H1 (cell line): ENCODE measurements at regions not wholly inside any gene's neighbourhood (a gene's known extent, or its start where the extent isn't known, plus 50 kb on each side); places are given as distances from the start of the nearest gene placed in this dataset.

Source experiments
- CTCF ChIA-PET: fragments of 300-600 bp; sonication (Branson Sonifier 250); formaldehyde crosslinking; loops from one replicate; lab custom pipeline; 2021; ENCODE audit not compliant: partially characterized antibody; lab: Charles Lee
- POLR2A ChIA-PET: fragments of 300-600 bp; sonication (Branson Sonifier 250); formaldehyde crosslinking; loops from one replicate; lab custom pipeline; 2021; ENCODE audit warnings: inconsistent platforms; ENCODE audit not compliant: partially characterized antibody; lab: Charles Lee
- DNase-seq, 2 experiments: peaks; one replicate each; pipeline versions ENCODE4 v3.0.0 to v3.0.0-alpha.2; 2010 to 2022; ENCODE audit warnings: low spot score in 2 of 2, low read depth in 1 of 2, mixed read lengths in 1 of 2
- FAIRE-seq: peaks from 2 replicates; lab custom pipeline; 2011; peaks lifted over from hg19 to GRCh38; lab: Jason Lieb, UNC
- H2AFZ ChIP-seq: 2 replicates; pipeline ENCODE4 v1.8.1; 2012; ENCODE audit warnings: low read length, inconsistent platforms
- H2AK5ac ChIP-seq: 2 replicates; pipeline ENCODE4 v1.6.1; 2013; ENCODE audit warnings: low read depth, low read length
- H2BK120ac ChIP-seq: replicated peaks from 2 replicates; pipeline ENCODE3; 2013; ENCODE audit warnings: low read depth, low read length, inconsistent platforms
- H2BK12ac ChIP-seq: 2 replicates; pipeline ENCODE4 v1.6.1; 2013; ENCODE audit warnings: low read depth, low read length
- H2BK15ac ChIP-seq: 2 replicates; pipeline ENCODE4 v1.6.1; 2013; ENCODE audit warnings: low read length
- H2BK20ac ChIP-seq: 2 replicates; pipeline ENCODE4 v1.6.1; 2013; ENCODE audit warnings: low read length
- H2BK5ac ChIP-seq: 2 replicates; pipeline ENCODE4 v1.6.1; 2013; ENCODE audit warnings: low read depth, low read length
- H3K14ac ChIP-seq: 2 replicates; pipeline ENCODE4 v1.6.1; 2013; ENCODE audit warnings: inconsistent platforms; ENCODE audit not compliant: insufficient read length
- H3K18ac ChIP-seq: 2 replicates; pipeline ENCODE4 v1.6.1; 2013; ENCODE audit warnings: low read length; ENCODE audit errors: extremely low read depth
- H3K23ac ChIP-seq: 2 replicates; pipeline ENCODE4 v1.6.1; 2013; ENCODE audit warnings: inconsistent platforms; ENCODE audit not compliant: insufficient read length
- H3K23me2 ChIP-seq: 2 replicates; pipeline ENCODE4 v1.6.1; 2013; ENCODE audit warnings: low read depth, low read length
- H3K27ac ChIP-seq: 2 replicates; pipeline ENCODE4 v1.6.1; 2011; ENCODE audit warnings: low read depth, low read length, inconsistent platforms
- H3K27me3 ChIP-seq, 4 experiments: replicated peaks in 1 of 4; 1 replicate in 1 of 4; 2 replicates in 3 of 4; pipeline versions ENCODE4 v1.6.1 to v1.8.1; 2011 to 2013; ENCODE audit warnings: low read length in 3 of 4, mild to moderate bottlenecking in 3 of 4, inconsistent platforms in 2 of 4, mixed read lengths in 2 of 4, moderate library complexity in 1 of 4; ENCODE audit not compliant: control insufficient read depth in 3 of 4, insufficient read depth in 3 of 4; ENCODE audit errors: extremely low read depth in 1 of 4
- H3K36me3 ChIP-seq, 4 experiments: 2 replicates each; pipeline versions ENCODE4 v1.6.1 to v1.8.1; 2011 to 2013; ENCODE audit warnings: mild to moderate bottlenecking in 4 of 4, low read length in 3 of 4, moderate library complexity in 2 of 4, control low read depth in 1 of 4, inconsistent platforms in 1 of 4; ENCODE audit not compliant: insufficient read depth in 4 of 4, control insufficient read depth in 2 of 4
- H3K4ac ChIP-seq: replicated peaks from 2 replicates; pipeline ENCODE3; 2013; ENCODE audit warnings: low read length, low read depth, mixed read lengths, inconsistent platforms; ENCODE audit not compliant: insufficient read length
- H3K4me1 ChIP-seq, 4 experiments: replicated peaks in 1 of 4; 1 replicate in 1 of 4; 2 replicates in 3 of 4; pipeline versions ENCODE4 v1.6.1 to v1.8.1; 2011 to 2013; ENCODE audit warnings: low read length in 3 of 4, inconsistent platforms in 2 of 4, mixed read lengths in 1 of 4; ENCODE audit not compliant: insufficient read depth in 4 of 4, control insufficient read depth in 3 of 4
- H3K4me2 ChIP-seq, 2 experiments: 2 replicates each; pipeline versions ENCODE4 v1.6.1 to v1.8.1; 2011 to 2013; ENCODE audit warnings: low read depth in 2 of 2, low read length in 2 of 2, control low read depth in 1 of 2, inconsistent platforms in 1 of 2, mild to moderate bottlenecking in 1 of 2; ENCODE audit not compliant: insufficient read depth in 1 of 2
- H3K4me3 ChIP-seq, 4 experiments: fragments of 200-600, 300-600 bp in 1 of 4; sonication (generic), shearing (Covaris generic), sonication (Bioruptor Twin) in 1 of 4; 2 replicates each; pipeline versions ENCODE4 v1.5.1 to v1.8.1; 2011 to 2016; ENCODE audit warnings: low read length in 4 of 4, low read depth in 3 of 4, control low read depth in 2 of 4, inconsistent platforms in 2 of 4, mild to moderate bottlenecking in 2 of 4, mixed read lengths in 1 of 4, moderate library complexity in 1 of 4; ENCODE audit not compliant: insufficient read depth in 2 of 4; ENCODE audit errors: extremely low read depth in 1 of 4
- H3K56ac ChIP-seq: replicated peaks from 2 replicates; pipeline ENCODE3; 2013; ENCODE audit warnings: low read depth, mild to moderate bottlenecking, mixed read lengths, low read length, inconsistent platforms; ENCODE audit not compliant: insufficient read length
- H3K79me1 ChIP-seq: 2 replicates; pipeline ENCODE4 v1.6.1; 2013; ENCODE audit warnings: low read depth, low read length, control low read depth
- H3K79me2 ChIP-seq, 2 experiments: 2 replicates each; pipeline versions ENCODE4 v1.6.1 to v1.8.1; 2012 to 2013; ENCODE audit warnings: low read length in 2 of 2, mild to moderate bottlenecking in 2 of 2, inconsistent platforms in 1 of 2; ENCODE audit not compliant: insufficient read depth in 2 of 2, control insufficient read depth in 1 of 2
- H3K9ac ChIP-seq, 4 experiments: replicated peaks in 1 of 4; 1 replicate in 1 of 4; 2 replicates in 3 of 4; pipeline versions ENCODE4 v1.6.1 to v1.8.1; 2011 to 2013; ENCODE audit warnings: low read depth in 3 of 4, low read length in 3 of 4, control low read depth in 2 of 4, mild to moderate bottlenecking in 2 of 4, moderate library complexity in 2 of 4, inconsistent platforms in 1 of 4; ENCODE audit errors: extremely low read depth in 1 of 4
- H3K9me3 ChIP-seq, 2 experiments: 2 replicates each; pipeline versions ENCODE4 v1.6.1 to v1.8.1; 2012 to 2013; ENCODE audit warnings: mild to moderate bottlenecking in 2 of 2, moderate library complexity in 2 of 2, control low read depth in 1 of 2, inconsistent platforms in 1 of 2, low read depth in 1 of 2, low read length in 1 of 2, mixed read lengths in 1 of 2; ENCODE audit not compliant: insufficient read depth in 2 of 2
- H4K20me1 ChIP-seq, 2 experiments: replicated peaks in 1 of 2; 2 replicates each; pipeline versions ENCODE3 to v1.8.1; 2011 to 2013; ENCODE audit warnings: inconsistent platforms in 2 of 2, low read length in 2 of 2, mild to moderate bottlenecking in 1 of 2; ENCODE audit not compliant: insufficient read depth in 2 of 2, control insufficient read depth in 1 of 2
- H4K5ac ChIP-seq: 2 replicates; pipeline ENCODE4 v1.6.1; 2013; ENCODE audit warnings: low read length, low read depth, mixed read lengths, inconsistent platforms; ENCODE audit not compliant: insufficient read length
- H4K8ac ChIP-seq: 2 replicates; pipeline ENCODE4 v1.8.0; 2013; ENCODE audit warnings: mild to moderate bottlenecking, moderate library complexity, low read length, inconsistent platforms; ENCODE audit not compliant: insufficient read depth; ENCODE audit errors: extremely low read depth
- H4K91ac ChIP-seq: replicated peaks from 2 replicates; pipeline ENCODE3; 2013; ENCODE audit warnings: low read length, mixed read lengths, inconsistent platforms; ENCODE audit not compliant: insufficient read length
- CREB1 ChIP-seq: IDR thresholded peaks from 2 replicates; pipeline ENCODE4 v1.6.1; 2012; ENCODE audit warnings: inconsistent platforms
- CTBP2 ChIP-seq: IDR thresholded peaks from 2 replicates; pipeline ENCODE4 v1.7.0; 2011; ENCODE audit warnings: borderline replicate concordance, mild to moderate bottlenecking, moderate library complexity, mixed read lengths, low read length; ENCODE audit not compliant: insufficient read depth, insufficient read length
- EZH2 ChIP-seq: fragments of 200-600 bp; sonication (generic); IDR thresholded peaks from 2 replicates; pipeline ENCODE4 v1.7.1; 2012; ENCODE audit warnings: low read depth, mild to moderate bottlenecking, moderate library complexity, low read length, inconsistent platforms; ENCODE audit not compliant: severe bottlenecking
- HDAC6 ChIP-seq: IDR thresholded peaks from one replicate; pipeline ENCODE4 v1.7.1; 2012; ENCODE audit warnings: low read depth, mild to moderate bottlenecking, inconsistent platforms, low read length, moderate library complexity
- POLR2AphosphoS5 ChIP-seq: IDR thresholded peaks from 2 replicates; pipeline ENCODE4 v1.6.1; 2011; ENCODE audit warnings: low read depth, low read length
- RAD21 ChIP-seq, 2 experiments: IDR thresholded peaks in 1 of 2; conservative IDR thresholded peaks in 1 of 2; 2 replicates each; pipeline ENCODE4 v1.6.1; 2011; ENCODE audit warnings: low read depth in 2 of 2, low read length in 2 of 2, improper control_type of control experiment in 1 of 2, inconsistent platforms in 1 of 2, mild to moderate bottlenecking in 1 of 2, moderate library complexity in 1 of 2
- SP1 ChIP-seq: IDR thresholded peaks from 2 replicates; pipeline ENCODE4 v1.6.1; 2011; ENCODE audit warnings: low read depth, low read length
- TAF1 ChIP-seq: IDR thresholded peaks from 2 replicates; pipeline ENCODE4 v1.6.1; 2011; ENCODE audit warnings: mild to moderate bottlenecking, low read depth, low read length
- TEAD4 ChIP-seq: IDR thresholded peaks from 2 replicates; pipeline ENCODE4 v1.6.1; 2012; ENCODE audit warnings: low read depth, low read length, inconsistent platforms, mixed read lengths
- ZNF274 ChIP-seq: IDR thresholded peaks from 2 replicates; pipeline ENCODE4 v1.7.0; 2012; ENCODE audit warnings: low read length, borderline replicate concordance; ENCODE audit errors: extremely low read depth
- WGBS, 2 experiments: shearing (Covaris generic) in 1 of 2; methylation state at CpG; one replicate each; pipeline versions ENCODE4 v1.1.6 to v1.1.7; 2013 to 2015; ENCODE audit warnings: low lambda C conversion rate in 2 of 2, mixed read lengths in 2 of 2, inconsistent platforms in 1 of 2, low coverage in 1 of 2, missing lambda C conversion rate in 1 of 2; ENCODE audit not compliant: insufficient replicate concordance in 2 of 2, insufficient coverage in 1 of 2, insufficient read length in 1 of 2; ENCODE audit errors: extremely low coverage in 1 of 2, missing lambda C conversion rate in 1 of 2; 5-methylcytosine and 5-hydroxymethylcytosine counted together
- TF ChIP-seq, protein P1 (sequence below): IDR thresholded peaks from 2 replicates; pipeline ENCODE4 v1.6.1; 2012; ENCODE audit warnings: inconsistent platforms

- Histone ChIP-seq H3K79me1 (no peaks in the 10 kb centered on the region), H2BK12ac (no peak overlapping the region), H3K27ac (no peak overlapping the region), H2BK20ac (no peak overlapping the region), H3K4ac (no peak overlapping the region), H3K79me2 (no peaks in the 10 kb centered on the region), H2AFZ (no peak overlapping the region), H3K18ac (no peak overlapping the region), H2BK120ac (no peak overlapping the region), H3K23me2 (no peaks in the 10 kb centered on the region), H2BK5ac (no peak overlapping the region), H3K4me3 (no peak overlapping the region), H4K20me1 (no peaks in the 10 kb centered on the region), H3K23ac (no peak overlapping the region), H3K14ac (no peak overlapping the region), H3K4me1 (peaks cover 0 to 3% (median 0%) of the 10 kb centered on the region in 4 experiments; a peak in 1 of 7 replicates), H4K5ac (no peak overlapping the region), H4K91ac (no peak overlapping the region), H4K8ac (no peak overlapping the region), H3K4me2 (no peak overlapping the region), H3K9me3 (no peaks in the 10 kb centered on the region), H3K36me3 (no peaks in the 10 kb centered on the region), H2AK5ac (no peak overlapping the region), H2BK15ac (no peak overlapping the region), H3K27me3 (no peaks in the 10 kb centered on the region), H3K9ac (no peak overlapping the region), H3K56ac (no peak overlapping the region)
- no peak for FAIRE-seq
- no peak for DNase-seq
- CTCF ChIA-PET: no interaction called here
- 74% methylated on average over 10 of the region's 10 CpGs; no CpG with 5 or more reads in 1 of the 2 experiments for WGBS, 2 experiments
- TF ChIP-seq CREB1: no peak
- TF ChIP-seq TEAD4: no peak
- no peak for TF ChIP-seq SP1
- TF ChIP-seq POLR2AphosphoS5: no peak
- no peak for TF ChIP-seq RAD21 (IDR thresholded peaks at IDR 0.05 in 1 of 2, conservative IDR thresholded peaks at IDR 0.05 in 1 of 2; ENCODE audit: low read depth in 2 of 2, low read length in 2 of 2)
- TF ChIP-seq TAF1: no peak
- TF ChIP-seq ZNF274: no peak
- TF ChIP-seq CTBP2: no peak
- TF ChIP-seq, protein P1, sequence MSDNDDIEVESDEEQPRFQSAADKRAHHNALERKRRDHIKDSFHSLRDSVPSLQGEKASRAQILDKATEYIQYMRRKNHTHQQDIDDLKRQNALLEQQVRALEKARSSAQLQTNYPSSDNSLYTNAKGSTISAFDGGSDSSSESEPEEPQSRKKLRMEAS: no peak
- no peak for TF ChIP-seq EZH2
- no peak for TF ChIP-seq HDAC6
- POLR2A ChIA-PET: no interaction called here
Measured at GRCh38 chr13:31882794-31883193, 143.5 kb downstream of the RXFP2 start.
